CD4-positive, alpha-beta T cell treated with Interleukin-12 subunit alpha and Interleukin-12 subunit beta, for 1 hour (primary cell): ENCODE measurements at regions not wholly inside any gene's neighbourhood (a gene's known extent, or its start where the extent isn't known, plus 50 kb on each side); places are given as distances from the start of the nearest gene placed in this dataset.

Experiments
- DNase-seq: peaks from one replicate; pipeline ENCODE4 v3.0.0-alpha.2; 2020

- DNase-seq = no peak
Observed at GRCh38 chr11:13062115-13062514, 53.0 kb downstream of the RASSF10 start.

- no peak for DNase-seq
Observed at GRCh38 chr11:13064593-13064992, 55.5 kb downstream of the RASSF10 start.

- no peak for DNase-seq
Observed at GRCh38 chr11:13065200-13065787, 56.2 kb downstream of the RASSF10 start.

GRCh38 chr11:13068211-13068610 lies 59.1 kb downstream of the RASSF10 start:
- DNase-seq = no peak

- DNase-seq = no peak
Observed at GRCh38 chr11:13073119-13073981, 64.2 kb downstream of the RASSF10 start.

GRCh38 chr11:13074714-13075464 lies 65.8 kb downstream of the RASSF10 start:
- DNase-seq = no peak

- DNase-seq = no peak
Observed at GRCh38 chr11:13076961-13077360, 67.8 kb downstream of the RASSF10 start.

GRCh38 chr11:13080861-13081260 lies 71.7 kb downstream of the RASSF10 start:
- DNase-seq = no peak

- DNase-seq = no peak
Observed at GRCh38 chr11:13082588-13082987, 73.5 kb downstream of the RASSF10 start.

- DNase-seq = no peak
Observed at GRCh38 chr11:13090228-13090708, 81.2 kb downstream of the RASSF10 start.

GRCh38 chr11:13091373-13091772 lies 82.3 kb downstream of the RASSF10 start:
- no peak for DNase-seq

GRCh38 chr11:13091804-13092203 lies 82.7 kb downstream of the RASSF10 start:
- DNase-seq = no peak

- no peak for DNase-seq
Observed at GRCh38 chr11:13094930-13095687, 86.0 kb downstream of the RASSF10 start.

- no peak for DNase-seq
Observed at GRCh38 chr11:13098063-13098462, 88.9 kb downstream of the RASSF10 start.

GRCh38 chr11:13098616-13099289 lies 89.6 kb downstream of the RASSF10 start:
- DNase-seq = no peak

- no peak for DNase-seq
Observed at GRCh38 chr11:13101644-13102512, 92.8 kb downstream of the RASSF10 start.

- no peak for DNase-seq
Observed at GRCh38 chr11:13102513-13102840, 93.4 kb downstream of the RASSF10 start.

- no peak for DNase-seq
Observed at GRCh38 chr11:13102865-13103539, 93.9 kb downstream of the RASSF10 start.

GRCh38 chr11:13103962-13104554 lies 94.9 kb downstream of the RASSF10 start:
- DNase-seq = no peak

GRCh38 chr11:13104619-13105236 lies 95.6 kb downstream of the RASSF10 start:
- DNase-seq = no peak
